ENCODE measurements at regions not wholly inside any gene's neighbourhood (a gene's known extent, or its start where the extent isn't known, plus 50 kb on each side); places are given as distances from the start of the nearest gene placed in this dataset.

- no peaks in the 10 kb centered on the region for H3K9me3 ChIP-seq
- no peaks in the 10 kb centered on the region for H3K36me3 ChIP-seq
- H3K4me1 ChIP-seq = no peaks in the 10 kb centered on the region
- H3K4me3 ChIP-seq = no peak overlapping the region
- intact Hi-C loops (cut with DNase I; ENCODE audit: low total_unique reads) = no loop called here
- DNase-seq (ENCODE audit: low spot score in 2 of 2) = no peak
- H3K27ac ChIP-seq = no peak overlapping the region
- H3K27me3 ChIP-seq = no peaks in the 10 kb centered on the region
- no peak for TF ChIP-seq POLR2AphosphoS5 (IDR thresholded peaks at IDR 0.05)
- TF ChIP-seq POLR2A (IDR thresholded peaks at IDR 0.05) = no peak
Observed at GRCh38 chr21:15221799-15222386, 157.1 kb upstream of the NRIP1 start.

- Histone ChIP-seq H3K9me3 (no peaks in the 10 kb centered on the region), H3K4me1 (no peaks in the 10 kb centered on the region), H3K36me3 (no peaks in the 10 kb centered on the region), H3K27me3 (no peaks in the 10 kb centered on the region), H3K27ac (no peak overlapping the region), H3K4me3 (no peak overlapping the region)
- intact Hi-C loops (cut with DNase I; ENCODE audit: low total_unique reads) = no loop called here
- no peak for DNase-seq (ENCODE audit: low spot score in 2 of 2)
- no peak for TF ChIP-seq POLR2A (IDR thresholded peaks at IDR 0.05)
- TF ChIP-seq CTCF (IDR thresholded peaks at IDR 0.05) = no peak
- TF ChIP-seq POLR2AphosphoS5 (IDR thresholded peaks at IDR 0.05) = no peak
Observed at GRCh38 chr21:15222707-15223106, 157.9 kb upstream of the NRIP1 start.

- no peak overlapping the region for H3K27ac ChIP-seq
- no peak for DNase-seq (ENCODE audit: low spot score in 2 of 2)
- no peaks in the 10 kb centered on the region for H3K36me3 ChIP-seq
- TF ChIP-seq POLR2A (IDR thresholded peaks at IDR 0.05) = no peak
- no peak for TF ChIP-seq POLR2AphosphoS5 (IDR thresholded peaks at IDR 0.05)
- TF ChIP-seq CTCF (IDR thresholded peaks at IDR 0.05) = no peak
- no peaks in the 10 kb centered on the region for H3K4me1 ChIP-seq
- intact Hi-C loops (cut with DNase I; ENCODE audit: low total_unique reads) = no loop called here
- H3K4me3 ChIP-seq = no peak overlapping the region
- H3K9me3 ChIP-seq = no peaks in the 10 kb centered on the region
- no peaks in the 10 kb centered on the region for H3K27me3 ChIP-seq
Observed at GRCh38 chr21:15224346-15225086, 159.7 kb upstream of the NRIP1 start.

GRCh38 chr21:15227919-15228318, 163.1 kb upstream of the NRIP1 start:
- Histone ChIP-seq H3K4me3 (no peak overlapping the region), H3K27me3 (no peaks in the 10 kb centered on the region), H3K9me3 (no peaks in the 10 kb centered on the region), H3K27ac (no peak overlapping the region), H3K36me3 (no peaks in the 10 kb centered on the region), H3K4me1 (no peaks in the 10 kb centered on the region)
- DNase-seq (ENCODE audit: low spot score in 2 of 2) = no peak
- intact Hi-C loops (cut with DNase I; ENCODE audit: low total_unique reads) = no loop called here
- no peak for TF ChIP-seq POLR2AphosphoS5 (IDR thresholded peaks at IDR 0.05)
- no peak for TF ChIP-seq CTCF (IDR thresholded peaks at IDR 0.05)
- TF ChIP-seq POLR2A (IDR thresholded peaks at IDR 0.05) = no peak

GRCh38 chr21:15229390-15229789, 164.6 kb upstream of the NRIP1 start:
- Histone ChIP-seq H3K9me3 (no peaks in the 10 kb centered on the region), H3K4me1 (no peaks in the 10 kb centered on the region), H3K27ac (no peak overlapping the region), H3K36me3 (no peaks in the 10 kb centered on the region), H3K4me3 (no peak overlapping the region), H3K27me3 (no peaks in the 10 kb centered on the region)
- intact Hi-C loops (cut with DNase I; ENCODE audit: low total_unique reads) = no loop called here
- TF ChIP-seq POLR2AphosphoS5 (IDR thresholded peaks at IDR 0.05) = no peak
- TF ChIP-seq CTCF (IDR thresholded peaks at IDR 0.05) = no peak
- no peak for TF ChIP-seq POLR2A (IDR thresholded peaks at IDR 0.05)
- no peak for DNase-seq (ENCODE audit: low spot score in 2 of 2)

Data from breast epithelium (tissue), 4 donors.